GM12875 (cell line): ENCODE measurements at regions not wholly inside any gene's neighbourhood (a gene's known extent, or its start where the extent isn't known, plus 50 kb on each side); places are given as distances from the start of the nearest gene placed in this dataset.

ENCODE experiments used
- H3K4me3 ChIP-seq: one replicate; pipeline ENCODE4 v1.5.1; 2011; ENCODE audit warnings: low read depth, low read length, control low read depth
- CTCF ChIP-seq: IDR thresholded peaks from 2 replicates; pipeline ENCODE4 v1.5.1; 2011; ENCODE audit warnings: low read depth, mild to moderate bottlenecking, control low read depth, inconsistent platforms, low read length, moderate library complexity, borderline replicate concordance; ENCODE audit not compliant: insufficient read depth

DNA sequence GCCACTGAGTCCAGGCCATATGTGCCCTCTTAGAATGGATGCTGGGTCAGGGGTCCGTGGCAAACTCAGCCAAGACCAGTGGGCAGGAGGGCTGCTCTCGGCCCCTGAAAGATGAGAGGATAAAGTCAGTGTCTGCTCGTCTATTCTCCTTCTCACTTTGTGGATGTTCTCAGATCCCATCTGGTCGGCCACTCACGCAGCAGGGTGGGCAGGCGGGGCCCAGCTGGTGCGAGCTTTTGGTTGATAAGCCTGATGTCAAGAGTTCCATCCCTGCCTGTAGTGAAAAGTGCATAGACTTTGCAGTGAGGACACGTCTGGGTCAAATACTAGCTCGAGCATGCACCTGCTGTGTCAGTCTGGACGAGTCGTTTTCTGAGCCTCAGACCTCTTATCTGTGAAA lies 556.2 kb upstream of the EEF2KMT start:
- no peak overlapping the region for H3K4me3 ChIP-seq
- TF ChIP-seq CTCF = no peak

GRCh38 chr16:5653041-5653440 lies 555.4 kb upstream of the EEF2KMT start:
- no peak overlapping the region for H3K4me3 ChIP-seq
- no peak for TF ChIP-seq CTCF

GRCh38 chr16:5649762-5650743 lies 552.5 kb upstream of the EEF2KMT start:
- no peak overlapping the region for H3K4me3 ChIP-seq
- TF ChIP-seq CTCF = no peak

DNA sequence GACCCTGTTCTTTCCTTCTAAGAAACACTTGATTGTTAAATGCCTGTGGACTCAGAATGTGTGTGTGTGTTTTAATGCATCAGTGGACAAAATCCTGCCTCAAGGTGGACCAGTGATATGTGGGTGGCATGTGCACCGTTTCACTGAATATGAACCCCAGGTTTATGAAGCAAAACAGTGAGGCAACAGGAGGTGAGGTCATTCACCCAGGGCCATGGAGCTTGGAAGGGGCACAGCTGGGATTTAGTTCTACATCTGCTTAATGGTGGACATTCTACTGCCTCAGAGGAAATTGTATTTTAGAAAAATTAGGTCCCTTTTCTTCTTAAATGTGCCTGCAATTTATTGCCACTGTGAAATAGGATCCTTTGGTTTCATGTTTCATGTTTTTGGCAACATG lies 549.5 kb upstream of the EEF2KMT start:
- TF ChIP-seq CTCF = no peak
- H3K4me3 ChIP-seq = no peak overlapping the region

DNA sequence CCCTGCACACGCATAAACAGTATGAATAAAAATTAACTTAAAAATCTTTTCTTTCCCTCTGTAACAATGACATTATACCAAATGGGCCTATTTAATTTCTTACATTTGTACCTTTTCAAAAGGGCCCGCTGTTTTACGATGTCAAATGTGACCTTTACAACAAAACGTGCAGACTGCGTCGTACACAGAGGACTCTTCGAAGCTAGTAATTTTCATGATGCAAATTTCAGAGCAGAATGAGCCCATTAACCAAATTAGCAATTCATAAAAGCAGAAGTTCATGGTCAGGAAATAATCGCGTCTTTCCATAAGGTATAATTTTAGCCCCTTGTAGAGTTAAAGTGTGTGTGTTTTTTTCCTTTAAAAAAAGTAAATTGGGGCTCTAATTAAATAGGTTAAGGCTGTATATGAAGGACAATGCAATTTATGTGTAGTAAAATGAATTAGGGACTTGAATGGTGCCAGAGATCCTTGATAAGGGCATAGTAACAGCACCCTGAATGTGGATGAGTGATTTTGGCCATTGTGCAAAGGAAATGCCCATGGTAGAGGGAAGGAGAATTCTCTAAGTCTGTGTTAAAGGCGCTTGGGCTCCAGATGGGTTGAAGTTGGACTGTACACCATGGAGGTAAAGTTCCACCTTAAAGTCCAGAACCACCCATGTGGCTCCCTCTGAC lies 546.4 kb upstream of the EEF2KMT start:
- no peak for TF ChIP-seq CTCF
- H3K4me3 ChIP-seq = no peak overlapping the region

GRCh38 chr16:5642436-5642835 lies 544.8 kb upstream of the EEF2KMT start:
- no peak overlapping the region for H3K4me3 ChIP-seq
- TF ChIP-seq CTCF = no peak
